GM12878 (cell line): ENCODE measurements at regions not wholly inside any gene's neighbourhood (a gene's known extent, or its start where the extent isn't known, plus 50 kb on each side); places are given as distances from the start of the nearest gene placed in this dataset.

Experiments
- ATAC-seq: fragments of 200-7000 bp; cut with Tn5 transposase; 3 replicates; pipeline ENCODE4 v1.9.1; 2020; ENCODE audit warnings: mild to moderate bottlenecking, moderate library complexity
- BruUV-seq: library from RNA; stranded (reverse); fragments of 400-500 nt; replicated peaks from 2 replicates; lab custom pipeline; 2021; lab: Mats Ljungman, UMichigan
- CTCF ChIA-PET: fragments of 300-600 bp; sonication (Branson Sonifier 250); formaldehyde crosslinking; extraction: SDS; loops from one replicate; lab custom pipeline; 2021; ENCODE audit warnings: inconsistent platforms; lab: Yijun Ruan, JAX
- POLR2A ChIA-PET: fragments of 350-600 bp; formaldehyde crosslinking; extraction: SDS; loops from one replicate; lab custom pipeline; 2021; ENCODE audit warnings: inconsistent platforms; lab: Charles Lee
- RAD21 ChIA-PET: fragments of 300-600 bp; sonication (Branson Sonifier 250); formaldehyde crosslinking; loops from one replicate; lab custom pipeline; 2023; ENCODE audit warnings: antibody characterized with exemption; ENCODE audit not compliant: unreplicated experiment; lab: Charles Lee
- SMC1A ChIA-PET: fragments of 300-600 bp; sonication (Branson Sonifier 250); formaldehyde crosslinking; loops from one replicate; lab custom pipeline; 2023; ENCODE audit not compliant: unreplicated experiment, uncharacterized antibody; lab: Charles Lee
- DNase-seq: peaks from one replicate; pipeline ENCODE4 v3.0.0-alpha.2; 2011; ENCODE audit warnings: low read depth, low spot score
- FAIRE-seq: peaks from 3 replicates; lab custom pipeline; 2011; peaks lifted over from hg19 to GRCh38; lab: Jason Lieb, UNC
- H2AFZ ChIP-seq: 2 replicates; pipeline ENCODE4 v1.6.0; 2011; ENCODE audit warnings: low read depth, low read length, control low read depth; ENCODE audit not compliant: control insufficient read depth
- H3K27ac ChIP-seq: 2 replicates; pipeline ENCODE4 v1.5.1; 2011; ENCODE audit warnings: control low read depth; ENCODE audit not compliant: control insufficient read depth, insufficient read depth
- H3K27me3 ChIP-seq, 2 experiments: replicated peaks in 1 of 2; 2 replicates each; pipeline versions ENCODE4 v1.6.0 to v1.6.1; 2011; ENCODE audit warnings: low read length in 1 of 2; ENCODE audit not compliant: control insufficient read depth in 2 of 2, insufficient read depth in 2 of 2
- H3K36me3 ChIP-seq, 2 experiments: 2 replicates each; pipeline ENCODE4 v1.5.1; 2011; ENCODE audit warnings: low read length in 1 of 2; ENCODE audit not compliant: control insufficient read depth in 2 of 2, insufficient read depth in 2 of 2
- H3K4me1 ChIP-seq: 2 replicates; pipeline ENCODE4 v1.6.1; 2011; ENCODE audit warnings: mild to moderate bottlenecking, low read length, moderate library complexity, mixed read lengths; ENCODE audit not compliant: control insufficient read depth, insufficient read depth
- H3K4me2 ChIP-seq: 2 replicates; pipeline ENCODE4 v1.6.0; 2011; ENCODE audit warnings: control low read depth; ENCODE audit not compliant: control insufficient read depth, insufficient read depth
- H3K4me3 ChIP-seq: fragments of 200-600 bp; sonication (generic); 2 replicates; pipeline ENCODE4 v1.5.1; 2016
- H3K79me2 ChIP-seq: 2 replicates; pipeline ENCODE4 v1.6.0; 2011; ENCODE audit warnings: low read length; ENCODE audit not compliant: control insufficient read depth, insufficient read depth
- H3K9ac ChIP-seq: 2 replicates; pipeline ENCODE4 v1.8.0; 2011; ENCODE audit warnings: low read length, control low read depth, mixed read lengths; ENCODE audit not compliant: control insufficient read depth, insufficient read depth
- H3K9me3 ChIP-seq: replicated peaks from 3 replicates; pipeline ENCODE4 v1.5.1; 2011; ENCODE audit warnings: mild to moderate bottlenecking, low read length; ENCODE audit not compliant: control insufficient read depth, insufficient read depth
- H4K20me1 ChIP-seq: 2 replicates; pipeline ENCODE4 v1.6.0; 2011; ENCODE audit not compliant: control insufficient read depth, insufficient read depth
- IKZF1 ChIP-seq: fragments of 450-650 bp; conservative IDR thresholded peaks from 2 replicates; pipeline ENCODE4 v1.6.1; 2017; ENCODE audit warnings: antibody characterized with exemption, mild to moderate bottlenecking
- JUNB ChIP-seq: IDR thresholded peaks from 2 replicates; pipeline ENCODE4 v1.6.1; 2016; ENCODE audit warnings: antibody characterized with exemption, mild to moderate bottlenecking
- MLLT1 ChIP-seq: fragments of 450-650 bp; IDR thresholded peaks from 2 replicates; pipeline ENCODE4 v1.6.1; 2016; ENCODE audit warnings: mild to moderate bottlenecking
- NFXL1 ChIP-seq: fragments of 450-650 bp; IDR thresholded peaks from 2 replicates; pipeline ENCODE4 v1.6.1; 2017; ENCODE audit warnings: antibody characterized with exemption, mild to moderate bottlenecking, borderline replicate concordance
- NR2F1 ChIP-seq: fragments of 450-650 bp; conservative IDR thresholded peaks from 2 replicates; pipeline ENCODE4 v1.6.1; 2017; ENCODE audit warnings: mild to moderate bottlenecking
- POLR2AphosphoS5 ChIP-seq: IDR thresholded peaks from 2 replicates; pipeline ENCODE4 v1.6.1; 2011; ENCODE audit warnings: mild to moderate bottlenecking, low read length, inconsistent platforms
- RB1 ChIP-seq: fragments of 450-650 bp; formaldehyde crosslinking; IDR thresholded peaks from 2 replicates; pipeline ENCODE4 v1.6.1; 2017; ENCODE audit warnings: mild to moderate bottlenecking, borderline replicate concordance
- ZNF622 ChIP-seq: fragments of 450-650 bp; IDR thresholded peaks from 2 replicates; pipeline ENCODE4 v1.6.1; 2017; ENCODE audit warnings: mild to moderate bottlenecking, inconsistent platforms
- WGBS: methylation state at CpG from one replicate; pipeline ENCODE4 v1.1.6; 2016; ENCODE audit warnings: low lambda C conversion rate; ENCODE audit not compliant: insufficient replicate concordance, insufficient coverage; ENCODE audit errors: missing lambda C conversion rate; 5-methylcytosine and 5-hydroxymethylcytosine counted together
- in situ Hi-C: fragments of 300-500 bp; cut with MboI; formaldehyde crosslinking; loops from 9 replicates; pipeline ENCODE4 v1.14.3; 2018; ENCODE audit warnings: mixed read lengths
- intact Hi-C: fragments of 100-400 bp; cut with micrococcal nuclease; formaldehyde crosslinking; loops from one replicate; pipeline ENCODE4 v1.14.2; 2022; ENCODE audit not compliant: unreplicated experiment

- Histone ChIP-seq H3K4me1 (peaks cover 34% of the 10 kb centered on the region), H3K4me3 (no peak overlapping the region), H3K27me3 (no peaks in the 10 kb centered on the region), H3K36me3 (no peaks in the 10 kb centered on the region), H4K20me1 (no peaks in the 10 kb centered on the region), H3K79me2 (no peaks in the 10 kb centered on the region), H3K27ac (no peak overlapping the region), H2AFZ (no peak overlapping the region; the same call in 1 of the 2 replicates), H3K9me3 (no peaks in the 10 kb centered on the region), H3K4me2 (no peak overlapping the region), H3K9ac (no peak overlapping the region)
- ChIA-PET CTCF (interaction anchor here (1.1 to 6.3 kb wide), 3 partner anchors 76 to 120 kb away, joined by 3 to 83 read pairs (median 4); no protein-coding TSS in a partner anchor), SMC1A (interaction anchor here (0.7 to 7.9 kb wide), 2 partner anchors 30 to 74 kb away, joined by 3 to 132 read pairs; no protein-coding TSS in a partner anchor), POLR2A (no interaction called here), RAD21 (no interaction called here)
- ATAC-seq (no peak), FAIRE-seq (no peak), DNase-seq (no peak)
- intact Hi-C loops: no loop called here
- no TSS peak for BruUV-seq
- no peak for TF ChIP-seq MLLT1
- no peak for TF ChIP-seq POLR2AphosphoS5
- no peak for TF ChIP-seq IKZF1
- no peak for TF ChIP-seq ZNF622
- no peak for TF ChIP-seq NFXL1
- TF ChIP-seq NR2F1: no peak
- no peak for TF ChIP-seq RB1
- TF ChIP-seq JUNB: no peak
- 79% methylated on average over 5 of the region's 5 CpGs for WGBS
- in situ Hi-C loops: loop anchor here (25.0 kb wide), 1 partner anchor 1059 kb away; no protein-coding TSS in a partner anchor
Measured at GRCh38 chr7:25970911-25971310, 181.1 kb upstream of the NFE2L3 start.
